Uterus (tissue), 2 donors: ENCODE measurements at regions not wholly inside any gene's neighbourhood (a gene's known extent, or its start where the extent isn't known, plus 50 kb on each side); places are given as distances from the start of the nearest gene placed in this dataset.

Experiments used
- CTCF ChIP-seq, 4 experiments: fragments of 200-600 bp in 2 of 4; fragments of 450-650 bp in 2 of 4; sonication (generic) in 2 of 4; IDR thresholded peaks; one replicate each; pipeline ENCODE4 v1.5.1; 2016 to 2019; ENCODE audit warnings: antibody characterized with exemption in 4 of 4, mild to moderate bottlenecking in 2 of 4, moderate library complexity in 1 of 4
- POLR2A ChIP-seq, 2 donors: fragments of 450-650 bp; IDR thresholded peaks; one replicate each; pipeline ENCODE4 v1.6.1; 2016; ENCODE audit warnings: antibody characterized with exemption in 2 of 2, mild to moderate bottlenecking in 1 of 2, moderate library complexity in 1 of 2

GRCh38 chr3:143200001-143200924 lies 80.7 kb downstream of the CHST2 start:
- TF ChIP-seq CTCF (IDR thresholded peaks at IDR 0.05) (no peak), POLR2A (IDR thresholded peaks at IDR 0.05) (no peak)
